Kidney (tissue), 13 donors: ENCODE measurements at regions not wholly inside any gene's neighbourhood (a gene's known extent, or its start where the extent isn't known, plus 50 kb on each side); places are given as distances from the start of the nearest gene placed in this dataset.
A peak's percentile ranks its signal among the peaks of the same experiment; 100 is the strongest.

Source experiments
- DNase-seq, 5 donors: peaks; one replicate each; pipeline ENCODE4 v3.0.0-alpha.2; 2013 to 2020
- FAIRE-seq: peaks from 2 replicates; lab custom pipeline; 2012; peaks lifted over from hg19 to GRCh38; lab: Jason Lieb, UNC
- H3K27ac ChIP-seq, 2 donors: one replicate each; pipeline ENCODE4 v1.7.0; 2013; ENCODE audit warnings: low read depth in 2 of 2, low read length in 2 of 2, inconsistent platforms in 1 of 2
- H3K27me3 ChIP-seq: one replicate; pipeline ENCODE4 v1.7.1; 2013; ENCODE audit warnings: low read length, inconsistent platforms; ENCODE audit not compliant: control insufficient read depth, insufficient read depth
- H3K36me3 ChIP-seq, 3 donors: one replicate each; pipeline versions ENCODE4 v1.7.0 to v1.7.1; 2013; ENCODE audit warnings: low read length in 3 of 3, control low read depth in 1 of 3, inconsistent platforms in 1 of 3; ENCODE audit not compliant: insufficient read depth in 3 of 3, control insufficient read depth in 2 of 3
- H3K4me1 ChIP-seq, 3 donors: one replicate each; pipeline versions ENCODE4 v1.7.0 to v1.7.1; 2013; ENCODE audit warnings: low read length in 3 of 3, inconsistent platforms in 1 of 3, low read depth in 1 of 3; ENCODE audit not compliant: control insufficient read depth in 2 of 3, insufficient read depth in 2 of 3
- H3K4me3 ChIP-seq, 3 donors: one replicate each; pipeline versions ENCODE4 v1.7.0 to v1.8.1; 2013; ENCODE audit warnings: low read length in 3 of 3, control low read depth in 1 of 3, inconsistent platforms in 1 of 3
- H3K9ac ChIP-seq, 3 donors: one replicate each; pipeline versions ENCODE4 v1.7.0 to v1.7.1; 2013; ENCODE audit warnings: low read length in 3 of 3, control low read depth in 1 of 3, inconsistent platforms in 1 of 3
- H3K9me3 ChIP-seq, 3 donors: one replicate each; pipeline versions ENCODE4 v1.7.0 to v1.7.1; 2013; ENCODE audit warnings: low read length in 3 of 3, control low read depth in 1 of 3, inconsistent platforms in 1 of 3; ENCODE audit not compliant: control insufficient read depth in 2 of 3, insufficient read depth in 1 of 3
- intact Hi-C: fragments of 100-400 bp; cut with DNase I; formaldehyde crosslinking; loops from one replicate; pipeline ENCODE4 v1.11.1; 2022
- TF ChIP-seq, protein P1 (sequence below): IDR thresholded peaks from 3 replicates; pipeline ENCODE4 v1.5.1; 2012; ENCODE audit warnings: mild to moderate bottlenecking, moderate library complexity, borderline replicate concordance; ENCODE audit not compliant: insufficient read depth; ENCODE audit errors: extremely low read depth
- donor health status: control.
- donor health status: control.
- donor health status: control.
- donor health status: control.
- donor health status: control.
- donor health status: DM: yes; HTN: yes; CAD: no.
- donor health status: Normal renal cell carcinoma (clear cell type).

DNA sequence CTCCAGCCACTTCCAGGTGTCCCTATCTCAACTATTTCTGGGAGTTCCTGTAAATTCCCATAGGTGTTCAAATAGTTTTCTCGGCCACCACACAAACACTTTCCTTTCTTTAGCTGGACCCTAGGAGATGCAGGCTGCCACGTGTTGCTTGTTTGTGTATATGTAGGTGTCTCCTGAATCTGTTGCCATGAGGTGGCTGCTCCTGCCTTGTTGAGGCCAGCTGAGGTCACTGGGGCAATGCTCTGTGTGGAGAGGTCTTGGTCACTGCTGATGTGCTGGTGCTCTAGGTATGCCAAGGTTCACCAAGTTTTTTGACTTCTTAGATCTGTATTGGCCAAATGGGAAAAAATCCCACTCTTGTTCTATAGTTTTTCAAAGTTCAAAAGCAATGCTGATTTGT is 132.5 kb upstream of the CHD1 start:
- TF ChIP-seq, protein P1, sequence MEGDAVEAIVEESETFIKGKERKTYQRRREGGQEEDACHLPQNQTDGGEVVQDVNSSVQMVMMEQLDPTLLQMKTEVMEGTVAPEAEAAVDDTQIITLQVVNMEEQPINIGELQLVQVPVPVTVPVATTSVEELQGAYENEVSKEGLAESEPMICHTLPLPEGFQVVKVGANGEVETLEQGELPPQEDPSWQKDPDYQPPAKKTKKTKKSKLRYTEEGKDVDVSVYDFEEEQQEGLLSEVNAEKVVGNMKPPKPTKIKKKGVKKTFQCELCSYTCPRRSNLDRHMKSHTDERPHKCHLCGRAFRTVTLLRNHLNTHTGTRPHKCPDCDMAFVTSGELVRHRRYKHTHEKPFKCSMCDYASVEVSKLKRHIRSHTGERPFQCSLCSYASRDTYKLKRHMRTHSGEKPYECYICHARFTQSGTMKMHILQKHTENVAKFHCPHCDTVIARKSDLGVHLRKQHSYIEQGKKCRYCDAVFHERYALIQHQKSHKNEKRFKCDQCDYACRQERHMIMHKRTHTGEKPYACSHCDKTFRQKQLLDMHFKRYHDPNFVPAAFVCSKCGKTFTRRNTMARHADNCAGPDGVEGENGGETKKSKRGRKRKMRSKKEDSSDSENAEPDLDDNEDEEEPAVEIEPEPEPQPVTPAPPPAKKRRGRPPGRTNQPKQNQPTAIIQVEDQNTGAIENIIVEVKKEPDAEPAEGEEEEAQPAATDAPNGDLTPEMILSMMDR = no peak
- no peak overlapping the region for H3K27ac ChIP-seq
- FAIRE-seq (no peak), DNase-seq (no peak)
- H3K36me3 ChIP-seq = no peaks in the 10 kb centered on the region
- no peaks in the 10 kb centered on the region for H3K4me1 ChIP-seq
- H3K4me3 ChIP-seq = no peak overlapping the region
- no peaks in the 10 kb centered on the region for H3K9me3 ChIP-seq
- no peaks in the 10 kb centered on the region for H3K27me3 ChIP-seq
- H3K9ac ChIP-seq = no peak overlapping the region
- intact Hi-C loops = no loop called here

DNA sequence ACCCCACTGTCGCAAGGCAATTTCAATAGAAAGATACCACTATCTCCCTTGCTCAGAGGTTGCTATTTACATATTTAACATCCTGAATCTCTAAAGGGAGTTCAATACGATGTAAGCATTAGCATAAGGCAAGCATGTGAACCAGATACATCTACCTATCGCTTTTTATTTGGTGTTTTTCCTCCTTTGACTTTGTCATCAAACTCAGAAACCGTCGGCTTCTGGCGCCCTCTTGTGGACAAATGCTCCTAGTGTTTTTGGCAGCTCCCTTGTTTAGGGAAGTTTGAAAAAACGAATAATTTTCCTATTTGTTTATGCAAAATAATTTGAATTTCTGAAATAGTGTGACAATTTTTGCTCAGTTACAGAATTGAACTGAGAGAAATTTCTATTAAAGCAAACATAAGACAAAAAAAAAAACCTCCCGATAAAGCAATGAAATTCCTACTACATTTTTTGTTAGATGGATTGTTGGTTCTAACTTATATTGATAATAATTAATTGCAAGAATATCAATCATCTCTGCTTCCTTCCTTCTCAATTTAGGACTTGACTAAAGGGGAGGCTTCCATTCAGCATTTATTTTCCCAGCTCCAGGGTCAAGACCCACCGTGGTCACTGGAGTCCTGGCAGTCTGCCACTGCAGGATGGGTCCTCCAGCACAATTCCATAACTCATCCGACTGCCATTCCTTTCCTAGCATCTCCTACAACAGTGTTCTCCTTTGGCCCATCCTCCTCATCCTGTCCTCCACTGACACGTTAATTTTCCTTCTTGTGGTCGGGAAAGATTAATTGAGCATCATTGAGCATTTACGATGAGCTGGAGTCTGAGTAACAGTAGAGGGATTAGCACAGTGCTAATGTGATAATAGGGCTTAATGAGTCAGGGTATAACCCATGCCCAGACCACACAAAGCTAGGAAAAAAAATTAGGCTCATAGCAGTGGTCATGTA is 131.8 kb upstream of the CHD1 start:
- Histone ChIP-seq H3K27me3 (no peaks in the 10 kb centered on the region), H3K9ac (peak overlapping the region in 1 of 3 donors; percentile 27), H3K9me3 (no peaks in the 10 kb centered on the region), H3K4me3 (no peak overlapping the region), H3K27ac (no peak overlapping the region), H3K36me3 (no peaks in the 10 kb centered on the region), H3K4me1 (no peaks in the 10 kb centered on the region)
- DNase-seq (peak; percentile 67 to 83 (median 76)), FAIRE-seq (peak; percentile 89)
- intact Hi-C loops = no loop called here
- TF ChIP-seq, protein P1 = peak; percentile 86

- no peaks in the 10 kb centered on the region for H3K27me3 ChIP-seq
- TF ChIP-seq, protein P1 = no peak
- no peak overlapping the region for H3K9ac ChIP-seq
- intact Hi-C loops = loop anchor here (10.0 kb wide), 1 partner anchor 155 kb away; no protein-coding TSS in a partner anchor
- H3K4me3 ChIP-seq = no peak overlapping the region
- H3K9me3 ChIP-seq = no peaks in the 10 kb centered on the region
- no peaks in the 10 kb centered on the region for H3K36me3 ChIP-seq
- no peaks in the 10 kb centered on the region for H3K4me1 ChIP-seq
- FAIRE-seq = no peak
- H3K27ac ChIP-seq = no peak overlapping the region
- DNase-seq = no peak
Measured at GRCh38 chr5:99059685-99060084, 130.9 kb upstream of the CHD1 start.
